Suppressor macrophage (primary cell): ENCODE measurements at regions not wholly inside any gene's neighbourhood (a gene's known extent, or its start where the extent isn't known, plus 50 kb on each side); places are given as distances from the start of the nearest gene placed in this dataset.

ENCODE experiments used
- DNase-seq, 4 experiments: peaks; one replicate each; pipeline ENCODE4 v3.0.0-alpha.2; 2020 to 2022

GRCh38 chr2:66803726-66804125, 368.8 kb downstream of the MEIS1 start:
- no peak for DNase-seq

GRCh38 chr2:66805016-66805865, 370.3 kb downstream of the MEIS1 start:
- DNase-seq, result no peak

GRCh38 chr2:66805968-66806367, 371.0 kb downstream of the MEIS1 start:
- no peak for DNase-seq

- DNase-seq, result no peak
These were observed 378.6 kb downstream of the MEIS1 start for GRCh38 chr2:66813525-66813924.

GRCh38 chr2:66813976-66814375, 379.1 kb downstream of the MEIS1 start:
- DNase-seq, result no peak

- no peak for DNase-seq
These were observed 380.0 kb downstream of the MEIS1 start for GRCh38 chr2:66814916-66815315.

GRCh38 chr2:66815886-66816285, 381.0 kb downstream of the MEIS1 start:
- DNase-seq, result no peak

- no peak for DNase-seq
These were observed 386.2 kb downstream of the MEIS1 start for GRCh38 chr2:66821168-66821567.

GRCh38 chr2:66822186-66822585, 387.3 kb downstream of the MEIS1 start:
- DNase-seq, result no peak

- DNase-seq, result no peak
These were observed 390.0 kb downstream of the MEIS1 start for GRCh38 chr2:66824926-66825325.

- no peak for DNase-seq
These were observed 392.9 kb downstream of the MEIS1 start for GRCh38 chr2:66827851-66828250.

GRCh38 chr2:66828876-66829275, 394.0 kb downstream of the MEIS1 start:
- no peak for DNase-seq

- DNase-seq, result no peak
These were observed 396.0 kb downstream of the MEIS1 start for GRCh38 chr2:66830881-66831280.

GRCh38 chr2:66832646-66833435, 397.9 kb downstream of the MEIS1 start:
- no peak for DNase-seq

- no peak for DNase-seq
These were observed 399.9 kb downstream of the MEIS1 start for GRCh38 chr2:66834859-66835258.

GRCh38 chr2:66836851-66837250, 401.9 kb downstream of the MEIS1 start:
- DNase-seq, result no peak

GRCh38 chr2:66839551-66840320, 404.8 kb downstream of the MEIS1 start:
- no peak for DNase-seq

- DNase-seq, result peak in 1 of 4 experiments; percentile 1
These were observed 405.5 kb downstream of the MEIS1 start for GRCh38 chr2:66840321-66841002.

GRCh38 chr2:66843847-66844246, 408.9 kb downstream of the MEIS1 start:
- no peak for DNase-seq

- no peak for DNase-seq
These were observed 410.4 kb downstream of the MEIS1 start for GRCh38 chr2:66845307-66845706.

- DNase-seq, result no peak
These were observed 412.0 kb downstream of the MEIS1 start for GRCh38 chr2:66846887-66847286.

GRCh38 chr2:66849153-66849755, 414.3 kb downstream of the MEIS1 start:
- DNase-seq, result no peak
